H9 (cell line): ENCODE measurements at regions not wholly inside any gene's neighbourhood (a gene's known extent, or its start where the extent isn't known, plus 50 kb on each side); places are given as distances from the start of the nearest gene placed in this dataset.
A peak's percentile ranks its signal among the peaks of the same experiment; 100 is the strongest.

Source experiments
- DNase-seq: peaks from one replicate; pipeline ENCODE4 v3.0.0-alpha.2; 2017
- H2AFZ ChIP-seq: one replicate; pipeline ENCODE4 v1.6.1; 2013; ENCODE audit warnings: mild to moderate bottlenecking, low read length, control low read depth, moderate library complexity
- H2AK5ac ChIP-seq: 2 replicates; pipeline ENCODE4 v1.6.1; 2013; ENCODE audit warnings: low read length, control low read depth, mixed read lengths; ENCODE audit not compliant: insufficient read length
- H2BK120ac ChIP-seq: one replicate; pipeline ENCODE4 v1.6.1; 2013; ENCODE audit warnings: low read depth, mild to moderate bottlenecking, low read length, control low read depth, inconsistent platforms; ENCODE audit not compliant: poor library complexity, severe bottlenecking
- H2BK12ac ChIP-seq: 2 replicates; pipeline ENCODE4 v1.6.1; 2013; ENCODE audit warnings: low read length, control low read depth, mixed read lengths, low read depth; ENCODE audit not compliant: insufficient read length
- H2BK15ac ChIP-seq: 2 replicates; pipeline ENCODE4 v1.6.1; 2013; ENCODE audit warnings: low read depth, low read length, control low read depth
- H2BK20ac ChIP-seq: one replicate; pipeline ENCODE4 v1.6.1; 2013; ENCODE audit warnings: low read depth, mild to moderate bottlenecking, low read length, control low read depth, inconsistent platforms; ENCODE audit not compliant: poor library complexity, severe bottlenecking
- H2BK5ac ChIP-seq: 2 replicates; pipeline ENCODE4 v1.6.1; 2013; ENCODE audit warnings: low read length, control low read depth, mixed read lengths; ENCODE audit not compliant: insufficient read length
- H3K14ac ChIP-seq: 2 replicates; pipeline ENCODE4 v1.6.1; 2013; ENCODE audit warnings: low read length, control low read depth; ENCODE audit not compliant: insufficient read depth
- H3K18ac ChIP-seq: 2 replicates; pipeline ENCODE4 v1.6.1; 2013; ENCODE audit warnings: low read depth, mild to moderate bottlenecking, mixed read lengths, low read length, control low read depth; ENCODE audit not compliant: insufficient read length
- H3K23ac ChIP-seq: 2 replicates; pipeline ENCODE4 v1.6.1; 2013; ENCODE audit warnings: low read length, control low read depth, mixed read lengths, low read depth; ENCODE audit not compliant: insufficient read length
- H3K23me2 ChIP-seq: 2 replicates; pipeline ENCODE4 v1.6.1; 2013; ENCODE audit warnings: low read depth, mild to moderate bottlenecking, mixed read lengths, low read length, control low read depth; ENCODE audit not compliant: insufficient read length, poor library complexity, severe bottlenecking
- H3K27ac ChIP-seq: 2 replicates; pipeline ENCODE4 v1.5.1; 2013; ENCODE audit warnings: low read length, control low read depth, mixed read lengths, low read depth; ENCODE audit not compliant: insufficient read length
- H3K27me3 ChIP-seq: 2 replicates; pipeline ENCODE4 v1.6.1; 2013; ENCODE audit warnings: low read length, control low read depth, inconsistent platforms; ENCODE audit not compliant: insufficient read depth
- H3K4ac ChIP-seq: 2 replicates; pipeline ENCODE4 v1.6.1; 2013; ENCODE audit warnings: low read depth, mild to moderate bottlenecking, control low read depth, inconsistent platforms, low read length, moderate library complexity
- H3K4me1 ChIP-seq: 2 replicates; pipeline ENCODE4 v1.6.1; 2013; ENCODE audit warnings: low read length, control low read depth, inconsistent platforms; ENCODE audit not compliant: insufficient read depth
- H3K4me2 ChIP-seq: 2 replicates; pipeline ENCODE4 v1.6.1; 2013; ENCODE audit warnings: low read length, control low read depth, mixed read lengths; ENCODE audit not compliant: insufficient read length, insufficient read depth
- H3K56ac ChIP-seq: 2 replicates; pipeline ENCODE4 v1.6.1; 2013; ENCODE audit warnings: low read depth, mild to moderate bottlenecking, mixed read lengths, low read length, control low read depth; ENCODE audit not compliant: insufficient read length
- H3K79me1 ChIP-seq: 2 replicates; pipeline ENCODE4 v1.6.1; 2013; ENCODE audit warnings: low read depth, mild to moderate bottlenecking, moderate library complexity, low read length, control low read depth, inconsistent platforms; ENCODE audit not compliant: insufficient read depth, poor library complexity, severe bottlenecking
- H3K79me2 ChIP-seq: 2 replicates; pipeline ENCODE4 v1.6.1; 2013; ENCODE audit warnings: low read length, control low read depth, inconsistent platforms; ENCODE audit not compliant: insufficient read depth
- H3K9ac ChIP-seq: 2 replicates; pipeline ENCODE4 v1.6.1; 2013; ENCODE audit warnings: low read length, control low read depth, mixed read lengths; ENCODE audit not compliant: insufficient read length; ENCODE audit errors: extremely low read depth
- H3K9me3 ChIP-seq: one replicate; pipeline ENCODE4 v1.6.1; 2013; ENCODE audit warnings: low read depth, low read length, inconsistent platforms; ENCODE audit not compliant: control insufficient read depth
- H3T11ph ChIP-seq: one replicate; pipeline ENCODE4 v1.6.1; 2013; ENCODE audit warnings: mild to moderate bottlenecking, low read length, control low read depth, inconsistent platforms
- H4K20me1 ChIP-seq: one replicate; pipeline ENCODE4 v1.6.1; 2013; ENCODE audit not compliant: control insufficient read depth, insufficient read length, insufficient read depth
- H4K5ac ChIP-seq: 2 replicates; pipeline ENCODE4 v1.6.1; 2013; ENCODE audit warnings: low read depth, mild to moderate bottlenecking, mixed read lengths, low read length, control low read depth; ENCODE audit not compliant: insufficient read length
- H4K8ac ChIP-seq: replicated peaks from 2 replicates; pipeline ENCODE4 v1.6.1; 2013; ENCODE audit warnings: low read length, control low read depth, mixed read lengths, low read depth; ENCODE audit not compliant: insufficient read length
- H4K91ac ChIP-seq: 2 replicates; pipeline ENCODE4 v1.6.1; 2013; ENCODE audit warnings: low read depth, mild to moderate bottlenecking, moderate library complexity, mixed read lengths, low read length, control low read depth; ENCODE audit not compliant: insufficient read length
- H3K27ac Mint-ChIP-seq, 3 experiments: 2 replicates in 2 of 3; 3 replicates in 1 of 3; pipeline ENCODE4 v1.8.0; 2020 to 2021; ENCODE audit warnings: mixed read lengths in 3 of 3, mild to moderate bottlenecking in 1 of 3, moderate library complexity in 1 of 3
- H3K27me3 Mint-ChIP-seq: 2 replicates; pipeline ENCODE4 v1.8.0; 2021; ENCODE audit warnings: low read depth, mild to moderate bottlenecking, moderate library complexity, mixed read lengths
- H3K36me3 Mint-ChIP-seq, 3 experiments: 2 replicates in 2 of 3; 3 replicates in 1 of 3; pipeline ENCODE4 v1.8.0; 2020 to 2021; ENCODE audit warnings: low read depth in 3 of 3, mixed read lengths in 3 of 3; ENCODE audit not compliant: insufficient read depth in 1 of 3
- H3K4me1 Mint-ChIP-seq, 2 experiments: 2 replicates each; pipeline ENCODE4 v1.8.0; 2020; ENCODE audit warnings: mixed read lengths in 2 of 2
- H3K4me3 Mint-ChIP-seq, 2 experiments: 2 replicates in 1 of 2; 3 replicates in 1 of 2; pipeline ENCODE4 v1.8.0; 2020 to 2021; ENCODE audit warnings: mild to moderate bottlenecking in 2 of 2, mixed read lengths in 2 of 2, moderate library complexity in 1 of 2
- H3K9me3 Mint-ChIP-seq, 2 experiments: 2 replicates in 1 of 2; 3 replicates in 1 of 2; pipeline ENCODE4 v1.8.0; 2020; ENCODE audit warnings: mild to moderate bottlenecking in 2 of 2, mixed read lengths in 2 of 2, moderate library complexity in 1 of 2
- CTCF ChIP-seq: fragments of 200-600 bp; sonication (generic); conservative IDR thresholded peaks from 3 replicates; pipeline ENCODE4 v1.8.0; 2021; ENCODE audit warnings: antibody characterized with exemption, mild to moderate bottlenecking
- WGBS: extraction: QIAGEN DNeasy Blood & Tissue Kit; methylation state at CpG from one replicate; pipeline ENCODE4 v1.1.7; 2013; ENCODE audit warnings: missing lambda C conversion rate, low lambda C conversion rate, mixed read lengths; ENCODE audit not compliant: insufficient read length; ENCODE audit errors: extremely low coverage; 5-methylcytosine and 5-hydroxymethylcytosine counted together

GRCh38 chr4:24472161-24472510 is 112.2 kb downstream of the DHX15 start:
- H3K4me3 Mint-ChIP-seq = peak overlapping the region; percentile 93 to 97
- no CpG with 5 or more reads among the region's 21 CpGs for WGBS
- H2BK5ac ChIP-seq = no peak overlapping the region
- H4K8ac ChIP-seq = no peak overlapping the region
- H3K9ac ChIP-seq = no peak overlapping the region
- H2AK5ac ChIP-seq = no peak overlapping the region
- H2BK20ac ChIP-seq = no peak overlapping the region
- no peaks in the 10 kb centered on the region for H3K9me3 ChIP-seq
- H3K4me1 Mint-ChIP-seq = peaks cover 38 to 52% of the 10 kb centered on the region in 2 experiments
- no peaks in the 10 kb centered on the region; a peak in 2 of 5 replicates for H3K9me3 Mint-ChIP-seq
- peaks cover 0 to 11% (median 0%) of the 10 kb centered on the region in 3 experiments; a peak in 4 of 7 replicates for H3K36me3 Mint-ChIP-seq
- H3K79me1 ChIP-seq = no peaks in the 10 kb centered on the region
- H3K18ac ChIP-seq = no peak overlapping the region
- no peak overlapping the region for H3K56ac ChIP-seq
- H3K23ac ChIP-seq = no peak overlapping the region
- no peak overlapping the region for H3T11ph ChIP-seq
- H3K27me3 Mint-ChIP-seq = peaks cover 50% of the 10 kb centered on the region
- no peaks in the 10 kb centered on the region for H4K20me1 ChIP-seq
- DNase-seq = no peak
- no peak overlapping the region for H4K91ac ChIP-seq
- peaks cover 22% of the 10 kb centered on the region for H3K23me2 ChIP-seq
- H3K4me2 ChIP-seq = peak overlapping the region; percentile 87
- peak overlapping the region in 1 of 3 experiments; percentile 89; a peak in 3 of 7 replicates for H3K27ac Mint-ChIP-seq
- no peaks in the 10 kb centered on the region for H3K79me2 ChIP-seq
- H3K27me3 ChIP-seq = peaks cover 4% of the 10 kb centered on the region; the same call in 1 of the 2 replicates
- H3K14ac ChIP-seq = no peak overlapping the region
- H3K4me1 ChIP-seq = peaks cover 4% of the 10 kb centered on the region; the same call in 1 of the 2 replicates
- no peak overlapping the region for H3K27ac ChIP-seq
- no peak overlapping the region for H3K4ac ChIP-seq
- no peak overlapping the region for H2BK120ac ChIP-seq
- no peak overlapping the region for H2BK15ac ChIP-seq
- no peak for TF ChIP-seq CTCF
- no peak overlapping the region for H2BK12ac ChIP-seq
- no peak overlapping the region for H4K5ac ChIP-seq
- no peak overlapping the region for H2AFZ ChIP-seq
